Common myeloid progenitor, CD34-positive (primary cell): ENCODE measurements at regions not wholly inside any gene's neighbourhood (a gene's known extent, or its start where the extent isn't known, plus 50 kb on each side); places are given as distances from the start of the nearest gene placed in this dataset.

Source experiments
- CTCF ChIA-PET: fragments of 350-600 bp; sonication (Branson Sonifier 250); formaldehyde crosslinking; loops from one replicate; lab custom pipeline; 2021; ENCODE audit warnings: antibody characterized with exemption; lab: Charles Lee
- POLR2A ChIA-PET: fragments of 350-600 bp; sonication (Branson Sonifier 250); formaldehyde crosslinking; loops from one replicate; lab custom pipeline; 2021; ENCODE audit warnings: antibody characterized with exemption; lab: Charles Lee
- DNase-seq, 3 donors: peaks; one replicate each; pipeline versions ENCODE4 v3.0.0 to v3.0.0-alpha.2; 2013
- H3K27ac ChIP-seq, 2 experiments: 1 replicate in 1 of 2; 2 replicates in 1 of 2; pipeline ENCODE4 v1.7.0; 2013; ENCODE audit warnings: inconsistent platforms in 2 of 2, low read length in 2 of 2, mild to moderate bottlenecking in 2 of 2, low read depth in 1 of 2, moderate library complexity in 1 of 2; ENCODE audit not compliant: severe bottlenecking in 2 of 2, insufficient read depth in 1 of 2, poor library complexity in 1 of 2
- H3K27me3 ChIP-seq, 5 experiments: replicated peaks in 2 of 5; 1 replicate in 3 of 5; 2 replicates in 2 of 5; pipeline versions ENCODE4 v1.6.1 to v1.7.0; 2013; ENCODE audit warnings: low read length in 4 of 5, mild to moderate bottlenecking in 2 of 5, moderate library complexity in 2 of 5, inconsistent platforms in 1 of 5; ENCODE audit not compliant: insufficient read depth in 5 of 5, control insufficient read depth in 4 of 5
- H3K36me3 ChIP-seq, 4 experiments: 1 replicate in 2 of 4; 2 replicates in 2 of 4; pipeline versions ENCODE4 v1.6.1 to v1.7.0; 2013; ENCODE audit warnings: low read length in 3 of 4, control low read depth in 1 of 4, mild to moderate bottlenecking in 1 of 4; ENCODE audit not compliant: control insufficient read depth in 4 of 4, insufficient read depth in 4 of 4
- H3K4me1 ChIP-seq, 4 experiments: 1 replicate in 3 of 4; 2 replicates in 1 of 4; pipeline versions ENCODE4 v1.6.1 to v1.7.1; 2013; ENCODE audit warnings: low read length in 3 of 4, mild to moderate bottlenecking in 3 of 4, control low read depth in 1 of 4, inconsistent platforms in 1 of 4, moderate library complexity in 1 of 4; ENCODE audit not compliant: control insufficient read depth in 4 of 4, insufficient read depth in 4 of 4; ENCODE audit errors: control extremely low read depth in 1 of 4
- H3K4me3 ChIP-seq, 7 experiments: 1 replicate in 4 of 7; 2 replicates in 3 of 7; pipeline versions ENCODE4 v1.5.1 to v1.7.0; 2013; ENCODE audit warnings: mild to moderate bottlenecking in 7 of 7, low read length in 6 of 7, moderate library complexity in 6 of 7, inconsistent platforms in 2 of 7, low read depth in 2 of 7, control low read depth in 1 of 7; ENCODE audit not compliant: insufficient read depth in 4 of 7, control insufficient read depth in 1 of 7; ENCODE audit errors: extremely low read depth in 1 of 7
- H3K9me3 ChIP-seq, 5 experiments: 1 replicate in 4 of 5; 2 replicates in 1 of 5; pipeline versions ENCODE4 v1.6.1 to v1.7.1; 2013; ENCODE audit warnings: low read length in 4 of 5, mild to moderate bottlenecking in 2 of 5, inconsistent platforms in 1 of 5, low read depth in 1 of 5, moderate library complexity in 1 of 5; ENCODE audit not compliant: control insufficient read depth in 4 of 5, insufficient read depth in 2 of 5; ENCODE audit errors: control extremely low read depth in 1 of 5
- WGBS: methylation state at CpG from one replicate; pipeline ENCODE4 v1.1.5; 2013; ENCODE audit not compliant: insufficient coverage; 5-methylcytosine and 5-hydroxymethylcytosine counted together

GRCh38 chr5:92421942-92422341 is 1038.8 kb upstream of the ARRDC3 start:
- no CpG with 5 or more reads among the region's 1 CpG for WGBS
- ChIA-PET CTCF (no interaction called here), POLR2A (no interaction called here)
- H3K9me3 ChIP-seq, result peaks cover 0 to 6% (median 0%) of the 10 kb centered on the region in 5 experiments
- no peaks in the 10 kb centered on the region for H3K36me3 ChIP-seq
- no peak overlapping the region for H3K4me3 ChIP-seq
- no peaks in the 10 kb centered on the region for H3K27me3 ChIP-seq
- no peak for DNase-seq
- H3K4me1 ChIP-seq, result no peaks in the 10 kb centered on the region
- no peak overlapping the region for H3K27ac ChIP-seq

GRCh38 chr5:92421196-92421595 is 1038.1 kb upstream of the ARRDC3 start:
- Histone ChIP-seq H3K36me3 (no peaks in the 10 kb centered on the region), H3K9me3 (peaks cover 0 to 6% (median 0%) of the 10 kb centered on the region in 5 experiments), H3K27ac (no peak overlapping the region), H3K4me1 (no peaks in the 10 kb centered on the region), H3K4me3 (no peak overlapping the region), H3K27me3 (no peaks in the 10 kb centered on the region)
- DNase-seq, result no peak
- CTCF ChIA-PET, result no interaction called here
- POLR2A ChIA-PET, result no interaction called here

DNA sequence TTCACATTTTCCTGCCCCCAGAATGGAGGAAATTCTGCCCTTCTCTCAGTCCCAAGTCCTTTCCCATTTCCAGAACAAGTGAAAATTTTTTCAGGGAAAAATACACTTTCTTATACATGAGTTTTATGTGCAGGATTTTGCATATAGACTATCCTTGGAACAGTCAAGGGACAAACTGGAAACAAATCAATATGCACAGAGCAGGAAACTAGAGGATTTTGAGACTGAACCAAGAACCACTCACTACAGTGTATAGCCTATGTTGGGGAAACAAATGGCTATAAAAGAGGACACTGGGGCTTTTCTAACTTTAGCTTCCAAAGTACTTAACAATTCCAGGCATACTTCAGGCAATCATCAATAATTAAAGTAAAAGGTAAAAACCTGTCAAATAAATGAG is 1036.1 kb upstream of the ARRDC3 start:
- Histone ChIP-seq H3K27ac (no peak overlapping the region), H3K36me3 (no peaks in the 10 kb centered on the region), H3K4me1 (no peaks in the 10 kb centered on the region), H3K9me3 (peaks cover 0 to 6% (median 0%) of the 10 kb centered on the region in 5 experiments), H3K4me3 (no peak overlapping the region), H3K27me3 (no peaks in the 10 kb centered on the region)
- ChIA-PET POLR2A (no interaction called here), CTCF (no interaction called here)
- no peak for DNase-seq

DNA sequence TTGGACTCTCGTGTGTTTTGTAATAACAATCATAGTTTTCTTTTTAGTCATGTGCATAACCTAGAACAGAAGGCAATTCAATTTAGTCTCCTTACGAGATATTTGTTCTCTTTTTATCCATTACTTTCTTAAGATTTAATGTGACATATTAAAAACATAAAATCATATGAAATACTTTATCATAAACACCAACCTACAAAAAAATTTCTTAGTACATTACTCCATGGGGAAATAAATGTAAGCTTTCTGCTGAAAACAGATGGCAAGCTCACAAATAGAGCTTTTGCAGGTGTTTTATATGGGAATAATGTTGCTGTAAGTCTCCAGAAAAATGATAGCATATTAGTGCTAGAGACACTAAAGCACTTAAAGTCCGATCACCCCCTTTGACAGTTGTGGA is 1035.2 kb upstream of the ARRDC3 start:
- DNase-seq, result no peak
- CTCF ChIA-PET, result no interaction called here
- H3K4me1 ChIP-seq, result no peaks in the 10 kb centered on the region

GRCh38 chr5:92409134-92409533 is 1026.0 kb upstream of the ARRDC3 start:
- POLR2A ChIA-PET, result no interaction called here
- Histone ChIP-seq H3K9me3 (no peaks in the 10 kb centered on the region), H3K4me1 (no peaks in the 10 kb centered on the region), H3K36me3 (no peaks in the 10 kb centered on the region), H3K4me3 (no peak overlapping the region), H3K27ac (no peak overlapping the region), H3K27me3 (no peaks in the 10 kb centered on the region)
- CTCF ChIA-PET, result no interaction called here
- no CpG with 5 or more reads among the region's 2 CpGs for WGBS
- no peak for DNase-seq

More for the DNA sequence above, 1035.2 kb upstream of the ARRDC3 start:
- Histone ChIP-seq H3K4me3 (no peak overlapping the region), H3K27me3 (no peaks in the 10 kb centered on the region), H3K27ac (no peak overlapping the region), H3K36me3 (no peaks in the 10 kb centered on the region), H3K9me3 (peaks cover 0 to 5% (median 0%) of the 10 kb centered on the region in 5 experiments)
- POLR2A ChIA-PET, result no interaction called here
- 100% methylated on average over 1 of the region's 3 CpGs for WGBS

- CTCF ChIA-PET, result no interaction called here
- Histone ChIP-seq H3K36me3 (no peaks in the 10 kb centered on the region), H3K27ac (no peak overlapping the region), H3K4me1 (no peaks in the 10 kb centered on the region), H3K9me3 (no peaks in the 10 kb centered on the region), H3K27me3 (no peaks in the 10 kb centered on the region), H3K4me3 (no peak overlapping the region)
- DNase-seq, result no peak
- 91% methylated on average over 5 of the region's 7 CpGs for WGBS
- POLR2A ChIA-PET, result no interaction called here
Measured at GRCh38 chr5:92402956-92403702, 1020.0 kb upstream of the ARRDC3 start.

- H3K27ac ChIP-seq, result no peak overlapping the region
- POLR2A ChIA-PET, result no interaction called here
- no peaks in the 10 kb centered on the region for H3K9me3 ChIP-seq
- no peaks in the 10 kb centered on the region for H3K4me1 ChIP-seq
- CTCF ChIA-PET, result no interaction called here
- no peaks in the 10 kb centered on the region for H3K27me3 ChIP-seq
- no peak overlapping the region for H3K4me3 ChIP-seq
- DNase-seq, result no peak
- H3K36me3 ChIP-seq, result no peaks in the 10 kb centered on the region
- WGBS, result 60% methylated on average over 1 of the region's 2 CpGs
Measured at GRCh38 chr5:92402045-92402444, 1018.9 kb upstream of the ARRDC3 start.
